IPS-18c (cell line): ENCODE measurements at regions not wholly inside any gene's neighbourhood (a gene's known extent, or its start where the extent isn't known, plus 50 kb on each side); places are given as distances from the start of the nearest gene placed in this dataset.

ENCODE experiments used
- H3K4me3 ChIP-seq: 2 replicates; pipeline ENCODE4 v1.7.0; 2013; ENCODE audit warnings: low read depth, mild to moderate bottlenecking, low read length, moderate library complexity; ENCODE audit not compliant: insufficient read depth
- H3K9me3 ChIP-seq: one replicate; pipeline ENCODE4 v1.6.1; 2013; ENCODE audit warnings: mild to moderate bottlenecking, low read length, moderate library complexity; ENCODE audit not compliant: control insufficient read depth, insufficient read depth

GRCh38 chr22:48785792-48786678 lies 1041.6 kb downstream of the BRD1 start:
- Histone ChIP-seq H3K9me3 (no peaks in the 10 kb centered on the region), H3K4me3 (no peak overlapping the region)

GRCh38 chr22:48784701-48785503 lies 1042.8 kb downstream of the BRD1 start:
- no peaks in the 10 kb centered on the region for H3K9me3 ChIP-seq
- no peak overlapping the region for H3K4me3 ChIP-seq

GRCh38 chr22:48783821-48784266 lies 1043.8 kb downstream of the BRD1 start:
- Histone ChIP-seq H3K4me3 (no peak overlapping the region), H3K9me3 (no peaks in the 10 kb centered on the region)

GRCh38 chr22:48782811-48783511 lies 1044.7 kb downstream of the BRD1 start:
- Histone ChIP-seq H3K4me3 (no peak overlapping the region), H3K9me3 (no peaks in the 10 kb centered on the region)

- Histone ChIP-seq H3K9me3 (no peaks in the 10 kb centered on the region), H3K4me3 (no peak overlapping the region)
Observed at GRCh38 chr22:48782326-48782725, 1045.3 kb downstream of the BRD1 start.

GRCh38 chr22:48781868-48782267 lies 1045.8 kb downstream of the BRD1 start:
- no peak overlapping the region for H3K4me3 ChIP-seq

GRCh38 chr22:48781391-48781790 lies 1046.3 kb downstream of the BRD1 start:
- no peak overlapping the region; the same call in 1 of the 2 replicates for H3K4me3 ChIP-seq

More at GRCh38 chr22:48781868-48782267, 1045.8 kb downstream of the BRD1 start:
- no peaks in the 10 kb centered on the region for H3K9me3 ChIP-seq

GRCh38 chr22:48780597-48781277 lies 1046.9 kb downstream of the BRD1 start:
- Histone ChIP-seq H3K9me3 (no peaks in the 10 kb centered on the region), H3K4me3 (no peak overlapping the region)

More at GRCh38 chr22:48781391-48781790, 1046.3 kb downstream of the BRD1 start:
- no peaks in the 10 kb centered on the region for H3K9me3 ChIP-seq

- Histone ChIP-seq H3K4me3 (no peak overlapping the region), H3K9me3 (no peaks in the 10 kb centered on the region)
Observed at GRCh38 chr22:48779661-48780596, 1047.7 kb downstream of the BRD1 start.

GRCh38 chr22:48779211-48779643 lies 1048.4 kb downstream of the BRD1 start:
- H3K9me3 ChIP-seq = no peaks in the 10 kb centered on the region

GRCh38 chr22:48778308-48779195 lies 1049.1 kb downstream of the BRD1 start:
- H3K9me3 ChIP-seq = no peaks in the 10 kb centered on the region
- H3K4me3 ChIP-seq = no peak overlapping the region

More at GRCh38 chr22:48779211-48779643, 1048.4 kb downstream of the BRD1 start:
- H3K4me3 ChIP-seq = no peak overlapping the region

- Histone ChIP-seq H3K9me3 (peaks cover 4% of the 10 kb centered on the region), H3K4me3 (no peak overlapping the region)
Observed at GRCh38 chr22:48772286-48772907, 1055.3 kb downstream of the BRD1 start.

- H3K4me3 ChIP-seq = no peak overlapping the region
- peaks cover 2% of the 10 kb centered on the region for H3K9me3 ChIP-seq
Observed at GRCh38 chr22:48765595-48765994, 1062.1 kb downstream of the BRD1 start.

GRCh38 chr22:48761546-48761945 lies 1066.1 kb downstream of the BRD1 start:
- Histone ChIP-seq H3K9me3 (peaks cover 2% of the 10 kb centered on the region), H3K4me3 (no peak overlapping the region)
